ENCODE measurements at regions not wholly inside any gene's neighbourhood (a gene's known extent, or its start where the extent isn't known, plus 50 kb on each side); places are given as distances from the start of the nearest gene placed in this dataset.

GRCh38 chr2:10191554-10191953 lies 69.0 kb downstream of the RRM2 start:
- H3K4me2 ChIP-seq: no peak overlapping the region

GRCh38 chr2:10192392-10193015 lies 70.0 kb downstream of the RRM2 start:
- no peaks in the 10 kb centered on the region for H3K79me2 ChIP-seq
- no peaks in the 10 kb centered on the region for H3K9me2 ChIP-seq (replicated peaks; ENCODE audit: insufficient read depth)
- no peak overlapping the region for H3K27ac ChIP-seq
- H3K4me1 ChIP-seq (ENCODE audit: insufficient read depth): no peaks in the 10 kb centered on the region
- no peaks in the 10 kb centered on the region for H3K9me3 ChIP-seq (ENCODE audit: low read depth)
- TF ChIP-seq CTCF (IDR thresholded peaks at IDR 0.05; ENCODE audit: poor library complexity): no peak
- H3K27me3 ChIP-seq: no peaks in the 10 kb centered on the region
- WGBS (ENCODE audit: low lambda C conversion rate, missing lambda C conversion rate): 94% methylated on average over 10 of the region's 10 CpGs
- no peak overlapping the region for H2AFZ ChIP-seq
- no peak for DNase-seq (ENCODE audit: low spot score)
- H3K4me3 ChIP-seq: no peak overlapping the region
- H4K20me1 ChIP-seq (ENCODE audit: insufficient read depth, poor library complexity, severe bottlenecking): no peaks in the 10 kb centered on the region
- no peak overlapping the region for H3K4me2 ChIP-seq
- H3K36me3 ChIP-seq (replicated peaks; ENCODE audit: insufficient read depth, low read depth): no peaks in the 10 kb centered on the region

More at GRCh38 chr2:10191554-10191953, 69.0 kb downstream of the RRM2 start:
- H3K4me3 ChIP-seq: no peak overlapping the region
- H2AFZ ChIP-seq: no peak overlapping the region
- no peak for DNase-seq (ENCODE audit: low spot score)
- no peaks in the 10 kb centered on the region for H3K4me1 ChIP-seq (ENCODE audit: insufficient read depth)
- H3K27me3 ChIP-seq: no peaks in the 10 kb centered on the region
- no peak for TF ChIP-seq CTCF (IDR thresholded peaks at IDR 0.05; ENCODE audit: poor library complexity)
- no peak for TF ChIP-seq EZH2 (IDR thresholded peaks at IDR 0.05; ENCODE audit: borderline replicate concordance)
- no peak for TF ChIP-seq EZH2phosphoT487 (IDR thresholded peaks at IDR 0.05; ENCODE audit: low read depth, severe bottlenecking, unreplicated experiment)
- H3K9me2 ChIP-seq (replicated peaks; ENCODE audit: insufficient read depth): no peaks in the 10 kb centered on the region
- no peaks in the 10 kb centered on the region for H3K9me3 ChIP-seq (ENCODE audit: low read depth)
- no peaks in the 10 kb centered on the region for H3K79me2 ChIP-seq
- H3K36me3 ChIP-seq (replicated peaks; ENCODE audit: insufficient read depth, low read depth): no peaks in the 10 kb centered on the region
- no peak overlapping the region for H3K27ac ChIP-seq
- no peaks in the 10 kb centered on the region for H4K20me1 ChIP-seq (ENCODE audit: insufficient read depth, poor library complexity, severe bottlenecking)
- WGBS (ENCODE audit: low lambda C conversion rate, missing lambda C conversion rate): 97% methylated on average over 14 of the region's 14 CpGs

- TF ChIP-seq EZH2phosphoT487 (IDR thresholded peaks at IDR 0.05; ENCODE audit: low read depth, severe bottlenecking, unreplicated experiment): no peak
- no peak for TF ChIP-seq EZH2 (IDR thresholded peaks at IDR 0.05; ENCODE audit: borderline replicate concordance)
- TF ChIP-seq CTCF (IDR thresholded peaks at IDR 0.05; ENCODE audit: poor library complexity): no peak
- H3K36me3 ChIP-seq (replicated peaks; ENCODE audit: insufficient read depth, low read depth): no peaks in the 10 kb centered on the region
- DNase-seq (ENCODE audit: low spot score): no peak
- H3K9me2 ChIP-seq (replicated peaks; ENCODE audit: insufficient read depth): no peaks in the 10 kb centered on the region
- no peaks in the 10 kb centered on the region for H3K79me2 ChIP-seq
- no peak overlapping the region for H3K4me2 ChIP-seq
- no peaks in the 10 kb centered on the region for H3K4me1 ChIP-seq (ENCODE audit: insufficient read depth)
- no peaks in the 10 kb centered on the region for H3K27me3 ChIP-seq
- H4K20me1 ChIP-seq (ENCODE audit: insufficient read depth, poor library complexity, severe bottlenecking): no peaks in the 10 kb centered on the region
- no peak overlapping the region for H2AFZ ChIP-seq
- no peaks in the 10 kb centered on the region for H3K9me3 ChIP-seq (ENCODE audit: low read depth)
- H3K4me3 ChIP-seq: no peak overlapping the region
- H3K27ac ChIP-seq: no peak overlapping the region
- 90% methylated on average over 16 of the region's 17 CpGs for WGBS (ENCODE audit: low lambda C conversion rate, missing lambda C conversion rate)
Observed at GRCh38 chr2:10193276-10193795, 70.8 kb downstream of the RRM2 start.

Measured in hepatocyte (in vitro differentiated cells).